Naive thymus-derived CD8-positive, alpha-beta T cell (primary cell): ENCODE measurements at regions not wholly inside any gene's neighbourhood (a gene's known extent, or its start where the extent isn't known, plus 50 kb on each side); places are given as distances from the start of the nearest gene placed in this dataset.

Experiments
- ATAC-seq, 2 donors: fragments of 150-1000 bp; cut with Tn5 transposase in 1 of 2; sonication (Bioruptor Pico), chemical (Tn5 transposase) in 1 of 2; 1 replicate in 1 of 2; 2 replicates in 1 of 2; pipeline ENCODE4 v1.10.0; 2021; ENCODE audit warnings: mild to moderate bottlenecking in 2 of 2, moderate library complexity in 2 of 2
- POLR2A ChIA-PET: fragments of 350-600 bp; sonication (Branson Sonifier 250); formaldehyde crosslinking; loops from one replicate; lab custom pipeline; 2021; ENCODE audit warnings: antibody characterized with exemption; lab: Charles Lee
- DNase-seq, 10 donors: peaks; one replicate each; pipeline versions ENCODE4 v3.0.0 to v3.0.0-alpha.2; 2020 to 2022
- H3K27ac Mint-ChIP-seq, 10 donors: one replicate each; pipeline ENCODE4 v1.8.0; 2020 to 2022; ENCODE audit warnings: mild to moderate bottlenecking in 10 of 10, mixed read lengths in 10 of 10, moderate library complexity in 4 of 10, inconsistent platforms in 1 of 10
- H3K27me3 Mint-ChIP-seq, 5 donors: one replicate each; pipeline ENCODE4 v1.8.0; 2021 to 2022; ENCODE audit warnings: mixed read lengths in 5 of 5
- H3K36me3 Mint-ChIP-seq, 3 donors: one replicate each; pipeline ENCODE4 v1.8.0; 2020 to 2022; ENCODE audit warnings: mixed read lengths in 3 of 3, mild to moderate bottlenecking in 2 of 3, inconsistent platforms in 1 of 3
- H3K4me1 Mint-ChIP-seq, 4 donors: one replicate each; pipeline ENCODE4 v1.8.0; 2021 to 2022; ENCODE audit warnings: mixed read lengths in 4 of 4
- H3K4me3 Mint-ChIP-seq, 10 donors: one replicate each; pipeline ENCODE4 v1.8.0; 2020 to 2022; ENCODE audit warnings: mild to moderate bottlenecking in 10 of 10, mixed read lengths in 10 of 10, moderate library complexity in 6 of 10, inconsistent platforms in 1 of 10
- H3K9me3 Mint-ChIP-seq, 9 donors: one replicate each; pipeline ENCODE4 v1.8.0; 2020 to 2022; ENCODE audit warnings: mixed read lengths in 9 of 9, mild to moderate bottlenecking in 3 of 9, inconsistent platforms in 1 of 9, moderate library complexity in 1 of 9

DNA sequence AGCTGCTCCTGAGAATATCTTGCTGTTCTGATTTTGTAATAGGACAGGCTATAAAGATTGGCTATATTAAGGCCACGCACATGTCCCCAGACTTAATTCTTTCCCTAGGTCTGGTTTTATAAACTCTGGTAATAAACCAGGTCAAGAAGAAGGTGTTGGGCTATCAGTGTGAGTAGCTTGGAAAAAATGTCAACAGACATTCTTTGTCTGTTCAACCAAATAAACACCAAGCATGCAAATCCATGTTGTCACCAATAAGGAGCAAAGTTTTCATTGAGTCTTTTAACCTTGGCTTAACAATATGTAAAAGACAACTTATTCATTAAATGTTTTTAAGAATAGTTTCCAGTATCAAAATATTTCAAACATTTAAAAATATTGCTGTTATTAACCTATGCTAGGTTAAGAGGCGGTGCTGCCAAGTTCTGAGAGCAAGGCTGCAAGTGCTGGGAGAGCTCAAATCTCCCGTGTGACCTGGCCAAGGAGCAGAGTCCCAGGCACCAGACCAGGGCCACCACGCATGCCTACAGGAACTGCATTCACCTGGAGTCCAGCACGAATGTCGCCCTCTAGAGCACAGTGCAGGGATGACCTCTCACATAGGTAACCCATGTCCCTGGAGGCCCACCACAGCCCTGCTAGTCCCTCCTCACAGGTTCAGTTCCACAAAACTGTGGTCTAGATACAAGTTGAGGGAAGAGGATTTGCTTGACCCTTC, 120.5 kb upstream of the POU3F3 start:
- POLR2A ChIA-PET, result no interaction called here
- H3K9me3 Mint-ChIP-seq, result peaks cover 0 to 27% (median 9%) of the 10 kb centered on the region in 9 donors
- DNase-seq (no peak), ATAC-seq (no peak)
- H3K4me1 Mint-ChIP-seq, result peaks cover 9 to 12% (median 10%) of the 10 kb centered on the region in 4 donors
- H3K4me3 Mint-ChIP-seq, result no peak overlapping the region
- no peak overlapping the region for H3K27ac Mint-ChIP-seq
- peaks cover 0 to 17% (median 0%) of the 10 kb centered on the region in 3 donors for H3K36me3 Mint-ChIP-seq
- H3K27me3 Mint-ChIP-seq, result peaks cover 0 to 16% (median 3%) of the 10 kb centered on the region in 5 donors

DNA sequence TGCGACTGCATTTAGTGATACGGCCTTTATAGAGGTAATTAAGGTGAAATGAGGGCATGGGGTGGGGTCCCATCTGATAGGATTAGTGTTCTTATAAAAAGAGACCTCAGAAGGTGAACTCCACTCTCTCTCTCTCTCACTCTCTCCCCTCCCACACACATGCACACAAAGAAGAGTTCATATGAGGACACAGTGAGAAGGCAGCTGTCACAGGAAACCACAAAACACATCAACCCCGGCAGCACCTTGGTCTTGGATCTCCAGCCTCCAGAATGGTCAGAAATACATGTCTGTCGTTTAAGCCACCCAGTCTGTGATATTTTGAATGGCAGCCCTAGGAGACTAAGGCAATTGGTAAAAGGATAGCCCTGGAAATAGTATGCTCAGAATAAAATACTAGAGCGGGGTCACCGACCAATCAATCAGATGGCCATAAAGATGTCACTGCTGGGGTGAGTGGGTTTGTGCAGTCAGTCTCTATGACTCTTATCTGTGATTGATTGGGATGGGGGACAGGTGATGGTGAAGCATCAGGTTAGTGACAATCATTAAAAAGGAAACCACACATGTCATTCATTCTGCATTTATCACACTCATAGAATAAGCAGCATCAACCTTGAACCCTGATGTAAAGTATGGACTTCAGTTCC, 118.9 kb upstream of the POU3F3 start:
- Mint-ChIP-seq H3K9me3 (peaks cover 0 to 16% (median 7%) of the 10 kb centered on the region in 9 donors), H3K4me3 (peak overlapping the region in 1 of 10 donors; percentile 40), H3K4me1 (peaks cover 9 to 12% (median 10%) of the 10 kb centered on the region in 4 donors), H3K27ac (peak overlapping the region in 1 of 10 donors; percentile 31), H3K27me3 (peaks cover 0 to 10% (median 3%) of the 10 kb centered on the region in 5 donors), H3K36me3 (peaks cover 0 to 10% (median 0%) of the 10 kb centered on the region in 3 donors)
- DNase-seq, result no peak
- POLR2A ChIA-PET, result no interaction called here
- no peak for ATAC-seq

DNA sequence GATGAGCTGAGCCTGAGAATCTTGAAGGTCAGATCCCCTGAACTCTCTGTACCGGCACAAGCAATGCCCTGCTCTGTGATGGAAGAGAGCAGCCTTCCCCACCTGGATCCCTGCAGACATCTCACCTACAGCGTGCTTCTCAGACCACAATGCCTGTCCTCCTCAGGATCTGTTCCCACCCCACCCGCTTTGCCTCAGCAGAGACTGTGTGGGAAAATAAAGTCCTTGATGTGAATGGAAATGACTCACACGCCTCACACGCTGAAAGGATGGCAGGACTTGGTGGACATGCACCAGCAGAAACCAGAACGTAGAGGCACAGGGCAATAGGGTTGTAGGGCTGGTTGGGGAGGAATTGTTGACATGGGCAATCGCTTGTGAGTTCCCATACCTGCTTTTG, 117.9 kb upstream of the POU3F3 start:
- DNase-seq (no peak), ATAC-seq (no peak)
- no peak overlapping the region for H3K4me3 Mint-ChIP-seq
- H3K27ac Mint-ChIP-seq, result peak overlapping the region in 1 of 10 donors; percentile 41
- peaks cover 0 to 4% (median 0%) of the 10 kb centered on the region in 3 donors for H3K36me3 Mint-ChIP-seq
- peaks cover 9 to 12% (median 10%) of the 10 kb centered on the region in 4 donors for H3K4me1 Mint-ChIP-seq
- POLR2A ChIA-PET, result no interaction called here
- H3K27me3 Mint-ChIP-seq, result peaks cover 0 to 10% (median 3%) of the 10 kb centered on the region in 5 donors
- H3K9me3 Mint-ChIP-seq, result peaks cover 0 to 8% (median 4%) of the 10 kb centered on the region in 9 donors

DNA sequence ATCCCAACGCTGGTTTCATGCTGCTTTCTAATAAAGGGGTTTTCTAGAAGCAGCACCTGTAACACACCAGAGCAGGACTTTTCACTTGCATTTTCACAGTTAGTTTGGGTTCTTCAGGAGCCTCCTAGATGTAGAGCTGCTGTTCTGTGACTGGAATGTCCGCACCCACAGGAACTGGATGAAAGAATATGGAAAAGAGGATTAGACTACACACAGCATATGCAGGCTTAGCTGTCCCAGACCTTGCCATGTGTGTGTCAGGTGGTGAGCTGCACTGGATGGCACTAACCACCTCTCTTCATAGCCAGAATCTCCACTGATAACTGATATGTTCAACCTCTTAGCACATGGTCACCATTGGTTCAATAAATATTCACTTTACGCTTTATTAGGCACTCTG, 112.1 kb upstream of the POU3F3 start:
- POLR2A ChIA-PET, result no interaction called here
- no peak for DNase-seq
- Mint-ChIP-seq H3K27ac (no peak overlapping the region), H3K27me3 (peaks cover 0 to 6% (median 0%) of the 10 kb centered on the region in 5 donors), H3K9me3 (peaks cover 0 to 3% (median 0%) of the 10 kb centered on the region in 9 donors), H3K36me3 (no peaks in the 10 kb centered on the region), H3K4me3 (no peak overlapping the region), H3K4me1 (no peaks in the 10 kb centered on the region)
- no peak for ATAC-seq

DNA sequence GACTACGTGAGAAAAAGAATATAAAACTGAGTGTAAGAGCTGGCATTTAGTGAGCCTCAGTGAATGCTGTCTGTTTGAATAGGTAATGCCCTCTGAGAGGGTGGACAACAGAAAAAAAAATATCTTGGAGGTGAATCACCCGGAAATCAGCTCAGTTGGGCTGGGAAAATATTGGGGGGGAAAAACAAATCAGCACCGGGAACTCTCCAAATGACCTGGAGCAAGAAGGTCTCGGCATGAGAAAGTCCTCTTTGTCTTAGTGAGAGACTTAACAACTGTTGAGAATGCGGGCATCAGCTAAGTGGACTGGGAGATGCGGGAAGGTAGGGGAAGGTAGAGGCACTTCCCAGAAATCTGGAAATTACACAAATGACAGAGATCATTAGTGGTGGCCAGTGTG, 109.4 kb upstream of the POU3F3 start:
- POLR2A ChIA-PET, result no interaction called here
- H3K4me3 Mint-ChIP-seq, result no peak overlapping the region
- H3K27ac Mint-ChIP-seq, result no peak overlapping the region

DNA sequence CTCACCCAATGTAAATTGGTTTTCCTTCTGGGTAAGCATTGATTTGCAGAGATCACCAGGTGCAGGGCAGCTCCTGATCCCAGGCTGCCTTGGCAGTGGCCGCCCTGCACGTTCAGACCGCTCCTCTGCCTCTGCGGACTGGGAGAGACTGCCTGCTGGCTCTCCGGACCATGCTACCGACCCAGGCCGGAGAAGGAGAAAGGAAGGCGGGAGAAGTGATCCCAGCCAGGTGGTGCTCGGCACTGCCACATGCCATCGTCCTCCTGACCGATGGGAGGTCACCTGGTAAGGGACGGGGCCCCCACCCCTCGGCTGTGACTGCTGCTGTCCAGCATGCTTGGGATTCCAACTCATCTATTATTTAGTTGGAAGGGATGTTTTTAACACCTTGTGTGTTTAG, 108.1 kb upstream of the POU3F3 start:
- Mint-ChIP-seq H3K27ac (peak overlapping the region in 1 of 10 donors; percentile 51), H3K4me1 (no peaks in the 10 kb centered on the region), H3K4me3 (no peak overlapping the region), H3K36me3 (no peaks in the 10 kb centered on the region), H3K9me3 (no peaks in the 10 kb centered on the region), H3K27me3 (peaks cover 0 to 12% (median 5%) of the 10 kb centered on the region in 5 donors)
- ATAC-seq (no peak), DNase-seq (no peak)
- POLR2A ChIA-PET, result no interaction called here

More for the DNA sequence above, 109.4 kb upstream of the POU3F3 start:
- H3K9me3 Mint-ChIP-seq, result no peaks in the 10 kb centered on the region
- DNase-seq, result no peak
- no peak for ATAC-seq
- no peaks in the 10 kb centered on the region for H3K4me1 Mint-ChIP-seq
- no peaks in the 10 kb centered on the region for H3K36me3 Mint-ChIP-seq
- peaks cover 0 to 10% (median 3%) of the 10 kb centered on the region in 5 donors for H3K27me3 Mint-ChIP-seq

DNA sequence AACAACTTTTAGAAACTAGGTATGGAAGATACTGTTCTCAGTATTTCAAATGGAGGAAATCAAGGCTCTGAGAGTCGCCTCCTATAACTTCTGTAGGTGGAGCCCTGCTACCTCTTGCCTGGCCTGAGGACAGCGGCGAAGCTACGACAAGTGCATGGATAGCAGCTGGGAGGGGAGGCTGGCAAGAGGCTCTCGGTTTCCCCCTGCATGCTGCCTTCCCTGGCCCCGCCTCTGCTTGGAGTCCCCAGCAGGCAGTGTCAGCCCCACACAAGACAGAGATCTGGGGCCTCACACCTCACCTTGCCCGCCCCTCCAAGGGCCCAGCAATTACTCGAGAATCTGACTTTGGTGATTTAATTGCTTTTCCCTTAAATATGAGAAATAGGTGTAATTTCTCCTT, 107.6 kb upstream of the POU3F3 start:
- no peak for ATAC-seq
- Mint-ChIP-seq H3K4me3 (no peak overlapping the region), H3K36me3 (no peaks in the 10 kb centered on the region), H3K27ac (no peak overlapping the region), H3K4me1 (no peaks in the 10 kb centered on the region), H3K9me3 (no peaks in the 10 kb centered on the region), H3K27me3 (peaks cover 0 to 12% (median 5%) of the 10 kb centered on the region in 5 donors)
- DNase-seq, result no peak
- POLR2A ChIA-PET, result no interaction called here

DNA sequence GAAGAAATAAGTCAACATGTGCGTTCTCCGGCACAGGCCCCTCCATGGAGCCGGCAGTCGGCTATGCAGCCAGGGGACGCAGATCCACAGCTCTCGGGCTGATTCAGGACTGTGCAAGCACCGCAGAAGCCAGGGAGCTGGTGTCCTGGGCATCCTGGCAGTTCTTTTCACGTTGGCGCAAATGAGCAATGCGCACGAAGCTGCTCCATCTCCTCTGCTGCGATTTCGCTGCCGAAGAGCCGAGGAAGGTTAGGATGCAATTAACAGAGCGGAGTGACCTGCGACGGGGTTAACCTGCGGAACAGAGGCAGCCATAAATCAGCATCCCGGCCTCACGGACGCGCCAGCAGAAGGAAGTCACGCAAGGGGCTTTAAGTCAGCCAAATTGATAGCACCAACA, 107.1 kb upstream of the POU3F3 start:
- Mint-ChIP-seq H3K27me3 (peaks cover 2 to 12% (median 5%) of the 10 kb centered on the region in 5 donors), H3K4me3 (no peak overlapping the region), H3K36me3 (no peaks in the 10 kb centered on the region), H3K4me1 (no peaks in the 10 kb centered on the region), H3K27ac (no peak overlapping the region), H3K9me3 (no peaks in the 10 kb centered on the region)
- ATAC-seq (no peak), DNase-seq (no peak)
- POLR2A ChIA-PET, result no interaction called here

DNA sequence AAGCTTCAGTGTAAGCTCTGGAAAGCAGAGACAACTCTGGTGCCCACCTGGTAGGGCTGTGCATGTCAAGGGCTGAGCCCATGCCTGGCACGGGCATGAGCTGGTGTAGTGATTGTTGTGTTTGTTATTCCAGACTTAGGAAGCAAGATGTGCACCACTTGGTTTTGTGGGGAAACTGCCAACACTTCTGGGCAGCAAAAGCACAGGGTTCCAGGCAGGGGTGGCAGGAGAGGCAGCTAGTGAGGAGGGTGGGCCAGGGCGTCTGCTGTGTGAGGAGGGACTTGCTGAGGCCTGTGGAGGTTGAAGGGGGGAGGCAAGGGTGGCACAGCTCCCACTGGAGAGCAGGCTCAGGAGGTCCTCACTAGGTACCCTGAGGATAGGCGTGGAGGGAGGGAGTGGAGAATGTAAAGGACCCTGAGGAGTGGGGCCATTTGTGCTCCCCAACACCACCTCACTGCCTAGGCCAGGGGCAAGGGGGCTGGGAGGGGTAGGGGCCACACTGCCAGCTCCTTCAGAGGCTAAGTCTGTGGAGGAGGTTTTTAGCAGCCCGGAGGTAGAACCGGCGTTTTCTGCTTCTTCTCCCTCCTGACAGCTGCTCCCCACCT, 104.0 kb upstream of the POU3F3 start:
- POLR2A ChIA-PET, result no interaction called here
- no peaks in the 10 kb centered on the region for H3K9me3 Mint-ChIP-seq
- H3K27ac Mint-ChIP-seq, result no peak overlapping the region

DNA sequence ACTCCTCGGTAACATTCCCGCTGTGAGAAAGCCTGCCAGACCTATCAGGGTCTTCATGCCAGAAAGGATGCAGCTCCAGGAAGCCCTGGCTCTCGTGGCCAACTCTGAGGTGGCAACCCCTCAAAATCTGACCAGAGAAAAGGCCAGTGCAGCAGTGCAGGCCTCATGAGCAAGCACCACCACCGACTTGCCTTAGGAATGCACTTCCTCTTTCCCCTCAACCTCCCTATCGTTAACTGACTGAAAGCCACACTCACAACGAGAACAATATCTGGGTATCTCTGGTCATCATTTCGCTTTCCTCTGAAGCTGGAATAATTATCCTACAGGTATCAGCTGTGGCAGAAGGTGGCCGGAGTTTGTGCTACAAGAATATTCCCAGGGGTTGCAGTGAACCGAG, 101.4 kb upstream of the POU3F3 start:
- POLR2A ChIA-PET, result no interaction called here
- Mint-ChIP-seq H3K9me3 (no peaks in the 10 kb centered on the region), H3K27ac (no peak overlapping the region), H3K4me3 (no peak overlapping the region), H3K4me1 (no peaks in the 10 kb centered on the region), H3K36me3 (no peaks in the 10 kb centered on the region), H3K27me3 (peaks cover 2 to 21% (median 4%) of the 10 kb centered on the region in 5 donors)
- DNase-seq (no peak), ATAC-seq (no peak)

More for the DNA sequence above, 104.0 kb upstream of the POU3F3 start:
- H3K36me3 Mint-ChIP-seq, result no peaks in the 10 kb centered on the region
- no peaks in the 10 kb centered on the region for H3K4me1 Mint-ChIP-seq
- peaks cover 2 to 10% (median 2%) of the 10 kb centered on the region in 5 donors for H3K27me3 Mint-ChIP-seq
- DNase-seq (no peak), ATAC-seq (no peak)
- no peak overlapping the region for H3K4me3 Mint-ChIP-seq

DNA sequence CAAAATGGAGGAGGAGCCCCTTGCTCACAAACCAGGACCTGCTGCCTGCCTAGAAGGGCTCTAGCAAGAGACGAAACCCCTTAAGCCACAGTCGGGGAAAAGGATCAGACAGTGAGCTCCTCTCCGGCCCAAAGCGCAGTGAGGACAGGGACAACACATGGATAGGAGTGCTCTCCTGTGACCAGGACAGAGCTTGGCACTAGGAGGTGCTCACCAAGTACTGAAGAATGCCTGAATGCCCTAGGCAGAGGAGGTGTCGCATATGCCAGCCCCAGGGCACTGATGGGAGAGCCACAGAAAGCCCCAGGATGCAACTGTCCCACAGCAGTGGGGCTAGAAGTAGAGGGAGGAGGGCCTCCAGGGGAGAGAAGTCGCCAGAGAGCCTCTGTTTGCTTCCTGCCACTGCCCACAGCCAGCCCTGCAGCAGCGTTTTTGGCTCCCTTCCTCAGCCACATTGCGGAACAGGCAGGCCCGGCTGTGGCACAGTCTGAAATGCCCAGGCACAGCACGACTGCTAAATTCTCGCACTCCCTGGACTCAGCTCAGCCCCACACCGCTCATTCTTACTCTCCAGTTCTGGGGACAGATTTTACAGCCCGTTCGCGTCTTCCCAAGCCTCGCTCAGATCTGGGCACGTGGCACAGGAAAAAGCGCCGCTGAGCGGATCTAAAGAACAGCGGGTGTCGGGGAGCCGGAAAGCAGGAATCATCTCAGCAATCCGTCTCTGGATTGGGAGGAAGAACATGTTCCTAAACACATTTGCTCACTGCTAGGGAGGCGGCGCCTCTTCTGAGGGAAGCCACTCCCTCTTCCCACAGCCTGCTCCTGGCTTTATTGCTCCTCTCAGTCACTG, 98.7 kb upstream of the POU3F3 start:
- no peaks in the 10 kb centered on the region for H3K36me3 Mint-ChIP-seq
- no peaks in the 10 kb centered on the region for H3K4me1 Mint-ChIP-seq
- no peak overlapping the region for H3K27ac Mint-ChIP-seq
- H3K4me3 Mint-ChIP-seq, result no peak overlapping the region
- H3K9me3 Mint-ChIP-seq, result peaks cover 0 to 2% (median 0%) of the 10 kb centered on the region in 9 donors
- POLR2A ChIA-PET, result no interaction called here
- ATAC-seq (no peak), DNase-seq (no peak)
- H3K27me3 Mint-ChIP-seq, result peaks cover 4 to 18% (median 9%) of the 10 kb centered on the region in 5 donors

DNA sequence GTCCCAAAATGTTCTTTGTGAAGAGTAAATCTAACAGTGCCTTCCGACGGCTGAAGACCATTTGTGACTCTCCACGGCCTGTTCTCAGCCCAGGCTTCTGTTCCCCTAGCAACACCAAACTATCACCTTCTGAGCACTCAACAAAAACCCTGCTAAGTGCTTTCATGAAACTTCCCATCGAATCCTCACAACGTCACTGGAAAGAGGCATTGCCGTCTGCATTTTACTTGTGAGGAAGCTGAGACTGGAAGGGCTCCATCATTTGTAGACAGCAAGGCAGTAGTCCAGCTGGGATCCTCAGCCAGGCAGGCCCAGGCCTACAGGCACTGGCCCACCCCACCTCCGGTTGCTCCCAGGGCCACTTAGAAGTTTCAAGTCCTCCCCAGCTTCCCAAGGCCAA, 97.8 kb upstream of the POU3F3 start:
- POLR2A ChIA-PET, result no interaction called here
- Mint-ChIP-seq H3K4me1 (no peaks in the 10 kb centered on the region), H3K4me3 (no peak overlapping the region), H3K27me3 (peaks cover 3 to 26% (median 9%) of the 10 kb centered on the region in 5 donors), H3K36me3 (no peaks in the 10 kb centered on the region), H3K27ac (no peak overlapping the region), H3K9me3 (peaks cover 0 to 2% (median 0%) of the 10 kb centered on the region in 9 donors)
- DNase-seq (no peak), ATAC-seq (no peak)
